ENCODE measurements at regions not wholly inside any gene's neighbourhood (a gene's known extent, or its start where the extent isn't known, plus 50 kb on each side); places are given as distances from the start of the nearest gene placed in this dataset.

GRCh38 chr21:41605934-41606285 lies 98.0 kb upstream of the TMPRSS2 start:
- no peak for DNase-seq

- DNase-seq: no peak
These were observed 97.4 kb upstream of the TMPRSS2 start for GRCh38 chr21:41605178-41605933.

GRCh38 chr21:41604583-41605041 lies 96.7 kb upstream of the TMPRSS2 start:
- no peak for DNase-seq

- DNase-seq: no peak
These were observed 95.5 kb upstream of the TMPRSS2 start for GRCh38 chr21:41603476-41603875.

- DNase-seq: no peak
These were observed 94.6 kb upstream of the TMPRSS2 start for GRCh38 chr21:41602531-41602930.

GRCh38 chr21:41601573-41602368 lies 93.8 kb upstream of the TMPRSS2 start:
- no peak for DNase-seq

- DNase-seq: no peak
These were observed 93.1 kb upstream of the TMPRSS2 start for GRCh38 chr21:41600961-41601572.

GRCh38 chr21:41600556-41600955 lies 92.6 kb upstream of the TMPRSS2 start:
- no peak for DNase-seq

GRCh38 chr21:41600116-41600515 lies 92.2 kb upstream of the TMPRSS2 start:
- DNase-seq: no peak

- no peak for DNase-seq
These were observed 90.8 kb upstream of the TMPRSS2 start for GRCh38 chr21:41598561-41599431.

- DNase-seq: no peak
These were observed 89.9 kb upstream of the TMPRSS2 start for GRCh38 chr21:41597811-41598231.

GRCh38 chr21:41597227-41597626 lies 89.3 kb upstream of the TMPRSS2 start:
- no peak for DNase-seq

GRCh38 chr21:41596241-41596925 lies 88.4 kb upstream of the TMPRSS2 start:
- no peak for DNase-seq

- no peak for DNase-seq
These were observed 86.3 kb upstream of the TMPRSS2 start for GRCh38 chr21:41594268-41594667.

GRCh38 chr21:41593760-41594138 lies 85.8 kb upstream of the TMPRSS2 start:
- no peak for DNase-seq

GRCh38 chr21:41593051-41593759 lies 85.2 kb upstream of the TMPRSS2 start:
- no peak for DNase-seq

- no peak for DNase-seq
These were observed 81.7 kb upstream of the TMPRSS2 start for GRCh38 chr21:41589620-41590175.

GRCh38 chr21:41589131-41589530 lies 81.2 kb upstream of the TMPRSS2 start:
- DNase-seq: no peak

- DNase-seq: no peak
These were observed 77.4 kb upstream of the TMPRSS2 start for GRCh38 chr21:41585199-41585994.

- DNase-seq: no peak
These were observed 76.7 kb upstream of the TMPRSS2 start for GRCh38 chr21:41584603-41585176.
